ENCODE measurements at regions not wholly inside any gene's neighbourhood (a gene's known extent, or its start where the extent isn't known, plus 50 kb on each side); places are given as distances from the start of the nearest gene placed in this dataset.

DNA sequence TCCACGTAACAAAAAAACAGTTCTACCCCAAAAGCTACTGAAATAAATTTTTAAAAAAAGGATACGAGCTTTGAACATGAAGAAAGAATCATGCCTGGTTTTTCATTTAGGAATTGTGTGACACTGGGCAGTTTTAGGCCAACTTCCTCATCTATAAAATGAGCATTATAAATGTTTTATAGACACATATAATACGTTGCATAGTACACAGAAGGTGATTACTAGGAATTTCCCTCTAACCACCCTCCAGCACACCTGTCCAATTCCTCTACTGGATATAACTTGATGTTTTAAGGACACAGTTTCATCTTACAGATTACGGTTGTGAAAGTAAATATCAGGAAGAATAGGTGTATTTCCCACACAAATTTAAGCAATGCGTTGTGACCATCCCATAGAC, 85.5 kb upstream of the IQCM start:
- TF ChIP-seq POLR2A (IDR thresholded peaks at IDR 0.05; ENCODE audit: low read depth, low read length) (no peak), TAF1 (IDR thresholded peaks at IDR 0.05; ENCODE audit: low read depth, low read length) (no peak)

All from GM12891 (cell line).